K562 (cell line): ENCODE measurements at regions not wholly inside any gene's neighbourhood (a gene's known extent, or its start where the extent isn't known, plus 50 kb on each side); places are given as distances from the start of the nearest gene placed in this dataset.

Source experiments
- ATAC-seq: fragments of 200-7000 bp; cut with Tn5 transposase; 3 replicates; pipeline ENCODE4 v1.9.1; 2020; ENCODE audit warnings: moderate library complexity
- BruUV-seq: library from RNA; stranded (reverse); fragments of 400-500 nt; replicated peaks from 2 replicates; lab custom pipeline; 2021; lab: Mats Ljungman, UMichigan
- CTCF ChIA-PET: fragments of 300-600 bp; formaldehyde crosslinking; extraction: SDS; loops from one replicate; lab custom pipeline; 2021; ENCODE audit warnings: low intra/inter-chr PET ratio; lab: Yijun Ruan, JAX
- POLR2A ChIA-PET: fragments of 300-600, 350-650 bp; sonication (Branson Sonifier 250); formaldehyde crosslinking; extraction: SDS; loops from one replicate; lab custom pipeline; 2021; ENCODE audit warnings: antibody characterized with exemption, inconsistent platforms; lab: Yijun Ruan, JAX
- DNase-seq, 4 experiments: peaks; one replicate each; pipeline versions ENCODE4 v3.0.0 to v3.0.0-alpha.2; 2011 to 2018; ENCODE audit warnings: low spot score in 3 of 4, mixed read lengths in 3 of 4; ENCODE audit errors: extremely low read depth in 1 of 4
- FAIRE-seq: peaks from 2 replicates; lab custom pipeline; 2011; peaks lifted over from hg19 to GRCh38; lab: Jason Lieb, UNC
- H2AFZ ChIP-seq: 2 replicates; pipeline ENCODE4 v1.6.0; 2011; ENCODE audit warnings: low read depth, low read length, control low read depth, inconsistent platforms
- H3K27ac ChIP-seq: fragments of 200-600 bp; 3 replicates; pipeline ENCODE4 v1.8.0; 2011; ENCODE audit warnings: low read depth, mild to moderate bottlenecking, control low read depth, inconsistent platforms, low read length, moderate library complexity, mixed read lengths; ENCODE audit errors: extremely low read depth
- H3K27me3 ChIP-seq, 2 experiments: fragments of 300-600 bp in 1 of 2; 2 replicates in 1 of 2; 3 replicates in 1 of 2; pipeline versions ENCODE4 v1.6.0 to v1.8.0; 2011; ENCODE audit warnings: inconsistent platforms in 2 of 2, low read length in 2 of 2, mild to moderate bottlenecking in 1 of 2, mixed read lengths in 1 of 2, moderate library complexity in 1 of 2; ENCODE audit not compliant: control insufficient read depth in 2 of 2, insufficient read depth in 2 of 2
- H3K36me3 ChIP-seq: fragments of 300-600 bp; 3 replicates; pipeline ENCODE4 v1.8.0; 2011; ENCODE audit warnings: mild to moderate bottlenecking, low read length, inconsistent platforms; ENCODE audit not compliant: control insufficient read depth, insufficient read depth
- H3K4me1 ChIP-seq, 2 experiments: fragments of 200-600 bp in 1 of 2; replicated peaks in 1 of 2; 2 replicates in 1 of 2; 3 replicates in 1 of 2; pipeline versions ENCODE4 v1.5.1 to v1.8.0; 2011; ENCODE audit warnings: inconsistent platforms in 2 of 2, low read length in 2 of 2, mild to moderate bottlenecking in 1 of 2, mixed read lengths in 1 of 2, moderate library complexity in 1 of 2; ENCODE audit not compliant: control insufficient read depth in 2 of 2, insufficient read depth in 2 of 2
- H3K4me2 ChIP-seq: 2 replicates; pipeline ENCODE4 v1.6.1; 2011; ENCODE audit warnings: low read length, control low read depth, inconsistent platforms, mixed read lengths; ENCODE audit not compliant: insufficient read depth
- H3K4me3 ChIP-seq: fragments of 200-600 bp; sonication (generic), shearing (Covaris generic); 2 replicates; pipeline ENCODE4 v1.5.1; 2016; ENCODE audit warnings: control low read depth, inconsistent platforms
- H3K79me2 ChIP-seq: fragments of 200-600 bp; 3 replicates; pipeline ENCODE4 v1.8.0; 2011; ENCODE audit warnings: low read length, inconsistent platforms; ENCODE audit not compliant: control insufficient read depth, insufficient read depth
- H3K9ac ChIP-seq, 2 experiments: 2 replicates each; pipeline versions ENCODE4 v1.6.0 to v1.6.1; 2011; ENCODE audit warnings: low read depth in 2 of 2, low read length in 2 of 2, control low read depth in 1 of 2, inconsistent platforms in 1 of 2, mild to moderate bottlenecking in 1 of 2, mixed read lengths in 1 of 2; ENCODE audit not compliant: insufficient read depth in 1 of 2
- H3K9me1 ChIP-seq: one replicate; pipeline ENCODE4 v1.6.0; 2011; ENCODE audit warnings: inconsistent platforms, mild to moderate bottlenecking, low read length, moderate library complexity; ENCODE audit not compliant: control insufficient read depth, insufficient read depth
- H3K9me3 ChIP-seq: replicated peaks from 2 replicates; pipeline ENCODE4 v1.5.1; 2011; ENCODE audit warnings: low read depth, low read length, inconsistent platforms; ENCODE audit not compliant: control insufficient read depth, insufficient read depth
- H4K20me1 ChIP-seq: replicated peaks from 2 replicates; pipeline ENCODE4 v1.6.1; 2011; ENCODE audit warnings: low read length, inconsistent platforms, mixed read lengths; ENCODE audit not compliant: control insufficient read depth, insufficient read depth
- FOXK1 ChIP-seq: sonication (generic); formaldehyde crosslinking; IDR thresholded peaks from 2 replicates; pipeline ENCODE4 v1.8.0; 2022; ENCODE audit warnings: missing genetic modification reagents, mild to moderate bottlenecking, borderline replicate concordance
- HDAC1 ChIP-seq, 2 experiments: fragments of 450-650 bp; IDR thresholded peaks; 2 replicates each; pipeline ENCODE4 v1.6.1; 2016 to 2017; ENCODE audit warnings: inconsistent platforms in 1 of 2, mild to moderate bottlenecking in 1 of 2, moderate library complexity in 1 of 2
- ZBTB17 ChIP-seq: fragments of 450-650 bp; formaldehyde crosslinking; IDR thresholded peaks from 2 replicates; pipeline ENCODE4 v1.4.0; 2020; ENCODE audit warnings: mild to moderate bottlenecking
- ZNF551 ChIP-seq: fragments of 250-450 bp; sonication (Bioruptor Pico); IDR thresholded peaks from 2 replicates; pipeline ENCODE4 v1.5.0; 2021; ENCODE audit warnings: mild to moderate bottlenecking, moderate library complexity
- WGBS: fragments of 100-300 bp; shearing (Covaris generic); methylation state at CpG from one replicate; pipeline ENCODE4 v1.1.6; 2016; ENCODE audit warnings: low coverage, mixed read lengths; ENCODE audit not compliant: insufficient coverage; ENCODE audit errors: missing lambda C conversion rate; 5-methylcytosine and 5-hydroxymethylcytosine counted together
- in situ Hi-C: fragments of 300-500 bp; cut with MboI; formaldehyde crosslinking; loops from 4 replicates; pipeline ENCODE4 v1.15.0; 2018; ENCODE audit warnings: inconsistent platforms, mixed read lengths
- intact Hi-C: fragments of 100-400 bp; cut with micrococcal nuclease; formaldehyde crosslinking; loops from 2 replicates; pipeline ENCODE4 v1.14.2; 2022
- TF ChIP-seq, protein P1 (sequence below): sonication (generic); formaldehyde crosslinking; IDR thresholded peaks from 2 replicates; pipeline ENCODE4 v1.8.1; 2023; ENCODE audit warnings: mild to moderate bottlenecking, missing genetic modification reagents

- Histone ChIP-seq H3K79me2 (no peaks in the 10 kb centered on the region), H3K9ac (no peak overlapping the region), H3K4me3 (no peak overlapping the region), H3K9me1 (no peaks in the 10 kb centered on the region), H3K4me1 (no peaks in the 10 kb centered on the region), H3K27me3 (no peaks in the 10 kb centered on the region), H3K36me3 (no peaks in the 10 kb centered on the region), H3K27ac (no peak overlapping the region), H2AFZ (no peak overlapping the region), H4K20me1 (no peaks in the 10 kb centered on the region), H3K4me2 (no peak overlapping the region), H3K9me3 (no peaks in the 10 kb centered on the region; the same call in 1 of the 2 replicates)
- in situ Hi-C loops (no loop called here), intact Hi-C loops (no loop called here)
- no peak for FAIRE-seq
- WGBS: 1% methylated on average over 4 of the region's 4 CpGs
- ChIA-PET POLR2A (no interaction called here), CTCF (no interaction called here)
- no TSS peak for BruUV-seq
- DNase-seq: no peak
- TF ChIP-seq ZBTB17 (CRISPR knock-in tag) (no peak), ZNF551 (CRISPR knock-in tag) (no peak), FOXK1 (CRISPR knock-in tag) (no peak), HDAC1 (IDR thresholded peaks at IDR 0.05) (no peak)
- TF ChIP-seq, protein P1, sequence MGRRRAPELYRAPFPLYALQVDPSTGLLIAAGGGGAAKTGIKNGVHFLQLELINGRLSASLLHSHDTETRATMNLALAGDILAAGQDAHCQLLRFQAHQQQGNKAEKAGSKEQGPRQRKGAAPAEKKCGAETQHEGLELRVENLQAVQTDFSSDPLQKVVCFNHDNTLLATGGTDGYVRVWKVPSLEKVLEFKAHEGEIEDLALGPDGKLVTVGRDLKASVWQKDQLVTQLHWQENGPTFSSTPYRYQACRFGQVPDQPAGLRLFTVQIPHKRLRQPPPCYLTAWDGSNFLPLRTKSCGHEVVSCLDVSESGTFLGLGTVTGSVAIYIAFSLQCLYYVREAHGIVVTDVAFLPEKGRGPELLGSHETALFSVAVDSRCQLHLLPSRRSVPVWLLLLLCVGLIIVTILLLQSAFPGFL (CRISPR knock-in tag): no peak
- ATAC-seq: no peak
These were observed 73.0 kb upstream of the PTCHD4 start for GRCh38 chr6:48183811-48184605.
